GM23338 (cell line): ENCODE measurements at regions not wholly inside any gene's neighbourhood (a gene's known extent, or its start where the extent isn't known, plus 50 kb on each side); places are given as distances from the start of the nearest gene placed in this dataset.

Experiments used
- ATAC-seq: fragments of 200-7000 bp; cut with Tn5 transposase; 3 replicates; pipeline ENCODE4 v1.9.1; 2020
- DNase-seq: peaks from one replicate; pipeline ENCODE4 v3.0.0-alpha.2; 2015; ENCODE audit warnings: low spot score
- H2AFZ ChIP-seq: fragments of 200-600 bp; sonication (generic); 2 replicates; pipeline ENCODE4 v1.8.0; 2016; ENCODE audit warnings: antibody characterized with exemption, mild to moderate bottlenecking, moderate library complexity
- H3F3A ChIP-seq: fragments of 200-600 bp; sonication (generic); replicated peaks from 2 replicates; pipeline ENCODE4 v1.8.0; 2017; ENCODE audit warnings: antibody characterized with exemption, mixed run types, low read depth
- H3K27ac ChIP-seq: fragments of 200-600 bp; sonication (generic); 2 replicates; pipeline ENCODE4 v1.6.1; 2016; ENCODE audit warnings: low read depth
- H3K27me3 ChIP-seq: fragments of 200-600 bp; sonication (generic); 2 replicates; pipeline ENCODE4 v1.8.0; 2016; ENCODE audit warnings: mild to moderate bottlenecking, mixed run types, moderate library complexity; ENCODE audit not compliant: insufficient read depth
- H3K36me3 ChIP-seq: fragments of 200-600 bp; sonication (generic); 2 replicates; pipeline ENCODE4 v1.8.0; 2016; ENCODE audit warnings: mild to moderate bottlenecking; ENCODE audit not compliant: insufficient read depth
- H3K4me1 ChIP-seq: fragments of 200-600 bp; sonication (generic); 2 replicates; pipeline ENCODE4 v1.8.0; 2016; ENCODE audit warnings: mild to moderate bottlenecking, moderate library complexity; ENCODE audit not compliant: insufficient read depth
- H3K4me2 ChIP-seq: fragments of 200-600 bp; sonication (generic); 2 replicates; pipeline ENCODE4 v1.7.1; 2017; ENCODE audit warnings: mixed run types
- H3K4me3 ChIP-seq: fragments of 200-600 bp; sonication (generic); 2 replicates; pipeline ENCODE4 v1.6.1; 2016; ENCODE audit warnings: mixed run types
- H3K79me2 ChIP-seq: fragments of 200-600 bp; sonication (generic); replicated peaks from 2 replicates; pipeline ENCODE4 v1.8.0; 2017; ENCODE audit warnings: mild to moderate bottlenecking; ENCODE audit not compliant: insufficient read depth
- H3K9me2 ChIP-seq: fragments of 200-600 bp; sonication (generic); 2 replicates; pipeline ENCODE4 v1.8.0; 2017; ENCODE audit not compliant: insufficient read depth
- H4K20me1 ChIP-seq: fragments of 200-600 bp; sonication (generic); replicated peaks from 2 replicates; pipeline ENCODE4 v1.8.0; 2017; ENCODE audit warnings: mild to moderate bottlenecking; ENCODE audit not compliant: insufficient read depth
- H3K27ac Mint-ChIP-seq: 2 replicates; pipeline ENCODE4 v1.8.0; 2020; ENCODE audit warnings: inconsistent platforms, mild to moderate bottlenecking, moderate library complexity, mixed read lengths
- H3K27me3 Mint-ChIP-seq: 3 replicates; pipeline ENCODE4 v1.8.0; 2022; ENCODE audit warnings: low read depth, mild to moderate bottlenecking, moderate library complexity, mixed read lengths, inconsistent platforms; ENCODE audit not compliant: insufficient read depth, poor library complexity
- H3K36me3 Mint-ChIP-seq: 3 replicates; pipeline ENCODE4 v1.8.0; 2021; ENCODE audit warnings: low read depth, mild to moderate bottlenecking, inconsistent platforms, moderate library complexity, mixed read lengths
- H3K4me1 Mint-ChIP-seq: 3 replicates; pipeline ENCODE4 v1.8.0; 2020; ENCODE audit warnings: mild to moderate bottlenecking, inconsistent platforms, mixed read lengths
- H3K4me3 Mint-ChIP-seq: 3 replicates; pipeline ENCODE4 v1.8.0; 2021; ENCODE audit warnings: moderate library complexity, mild to moderate bottlenecking, inconsistent platforms, mixed read lengths
- H3K9me3 Mint-ChIP-seq: 3 replicates; pipeline ENCODE4 v1.8.0; 2020; ENCODE audit warnings: moderate library complexity, mild to moderate bottlenecking, inconsistent platforms, mixed read lengths
- CREB1 ChIP-seq: fragments of 250-450 bp; sonication (Bioruptor Pico); IDR thresholded peaks from 2 replicates; pipeline ENCODE4 v1.5.0; 2020; ENCODE audit warnings: low read depth, mild to moderate bottlenecking, moderate library complexity
- ETS1 ChIP-seq: IDR thresholded peaks from 2 replicates; pipeline ENCODE4 v1.6.1; 2016; ENCODE audit warnings: antibody characterized with exemption
- EZH2 ChIP-seq: fragments of 200-600 bp; sonication (generic); IDR thresholded peaks from one replicate; pipeline ENCODE4 v1.8.0; 2017; ENCODE audit warnings: antibody characterized with exemption, mild to moderate bottlenecking, low read depth; ENCODE audit not compliant: unreplicated experiment
- EZH2phosphoT487 ChIP-seq: fragments of 200-600 bp; sonication (generic); IDR thresholded peaks from one replicate; pipeline ENCODE4 v1.8.1; 2018; ENCODE audit warnings: antibody characterized with exemption; ENCODE audit not compliant: unreplicated experiment
- JUNB ChIP-seq: IDR thresholded peaks from one replicate; pipeline ENCODE4 v1.6.1; 2016; ENCODE audit warnings: antibody characterized with exemption; ENCODE audit not compliant: unreplicated experiment
- NANOG ChIP-seq: IDR thresholded peaks from 2 replicates; pipeline ENCODE4 v1.6.1; 2016; ENCODE audit warnings: antibody characterized with exemption, borderline replicate concordance
- POLR2AphosphoS5 ChIP-seq: IDR thresholded peaks from 2 replicates; pipeline ENCODE4 v1.6.1; 2016; ENCODE audit warnings: antibody characterized with exemption, low read depth
- REST ChIP-seq: IDR thresholded peaks from one replicate; pipeline ENCODE4 v1.6.1; 2018; ENCODE audit warnings: antibody characterized with exemption; ENCODE audit not compliant: unreplicated experiment
- STAT1 ChIP-seq: IDR thresholded peaks from one replicate; pipeline ENCODE4 v1.6.1; 2016; ENCODE audit warnings: antibody characterized with exemption; ENCODE audit not compliant: unreplicated experiment
- ZNF114 ChIP-seq: fragments of 250-450 bp; sonication (Bioruptor Pico); IDR thresholded peaks from 2 replicates; pipeline ENCODE4 v1.5.0; 2020; ENCODE audit warnings: mild to moderate bottlenecking, moderate library complexity
- ZNF331 ChIP-seq: fragments of 250-450 bp; sonication (Bioruptor Pico); IDR thresholded peaks from 2 replicates; pipeline ENCODE4 v1.5.0; 2020; ENCODE audit warnings: low read depth, mild to moderate bottlenecking, moderate library complexity
- TF ChIP-seq, protein P1 (sequence below), 2 experiments: fragments of 200-600 bp in 1 of 2; sonication (generic) in 1 of 2; conservative IDR thresholded peaks; 2 replicates each; pipeline versions ENCODE4 v1.5.1 to v1.6.1; 2016 to 2017; ENCODE audit warnings: antibody characterized with exemption in 2 of 2, low read depth in 2 of 2, mild to moderate bottlenecking in 2 of 2, moderate library complexity in 1 of 2
- TF ChIP-seq, protein P2 (sequence below): fragments of 250-450 bp; sonication (Bioruptor Pico); IDR thresholded peaks from 2 replicates; pipeline ENCODE4 v1.5.0; 2020; ENCODE audit warnings: mild to moderate bottlenecking, moderate library complexity

- Mint-ChIP-seq H3K4me3 (no peak overlapping the region), H3K9me3 (0 out of 3 replicates have a peak, but pooled peaks cover 3% of the 10 kb centered on the region), H3K27me3 (peaks cover 1% of the 10 kb centered on the region), H3K36me3 (peaks cover 17% of the 10 kb centered on the region; the same call in 1 of the 3 replicates), H3K4me1 (peaks cover 20% of the 10 kb centered on the region), H3K27ac (no peak overlapping the region; the same call in 1 of the 2 replicates)
- Histone ChIP-seq H3K9me2 (0 out of 2 replicates have a peak, but pooled peaks cover 10% of the 10 kb centered on the region), H3K79me2 (peaks cover 10% of the 10 kb centered on the region; the same call in 1 of the 2 replicates), H3K27ac (no peak overlapping the region), H2AFZ (no peak overlapping the region), H4K20me1 (no peaks in the 10 kb centered on the region), H3K4me2 (no peak overlapping the region), H3K4me1 (peaks cover 9% of the 10 kb centered on the region; the same call in 1 of the 2 replicates), H3K4me3 (no peak overlapping the region), H3K27me3 (no peaks in the 10 kb centered on the region), H3F3A (no peaks in the 10 kb centered on the region), H3K36me3 (peaks cover under 1% of the 10 kb centered on the region; the same call in 1 of the 2 replicates)
- no peak for ATAC-seq
- TF ChIP-seq CREB1 (CRISPR knock-in tag) (no peak), NANOG (no peak), ETS1 (no peak), EZH2 (no peak), REST (no peak), JUNB (no peak), ZNF114 (CRISPR knock-in tag) (no peak), EZH2phosphoT487 (no peak), ZNF331 (no peak), STAT1 (no peak), POLR2AphosphoS5 (no peak)
- TF ChIP-seq, protein P1, sequence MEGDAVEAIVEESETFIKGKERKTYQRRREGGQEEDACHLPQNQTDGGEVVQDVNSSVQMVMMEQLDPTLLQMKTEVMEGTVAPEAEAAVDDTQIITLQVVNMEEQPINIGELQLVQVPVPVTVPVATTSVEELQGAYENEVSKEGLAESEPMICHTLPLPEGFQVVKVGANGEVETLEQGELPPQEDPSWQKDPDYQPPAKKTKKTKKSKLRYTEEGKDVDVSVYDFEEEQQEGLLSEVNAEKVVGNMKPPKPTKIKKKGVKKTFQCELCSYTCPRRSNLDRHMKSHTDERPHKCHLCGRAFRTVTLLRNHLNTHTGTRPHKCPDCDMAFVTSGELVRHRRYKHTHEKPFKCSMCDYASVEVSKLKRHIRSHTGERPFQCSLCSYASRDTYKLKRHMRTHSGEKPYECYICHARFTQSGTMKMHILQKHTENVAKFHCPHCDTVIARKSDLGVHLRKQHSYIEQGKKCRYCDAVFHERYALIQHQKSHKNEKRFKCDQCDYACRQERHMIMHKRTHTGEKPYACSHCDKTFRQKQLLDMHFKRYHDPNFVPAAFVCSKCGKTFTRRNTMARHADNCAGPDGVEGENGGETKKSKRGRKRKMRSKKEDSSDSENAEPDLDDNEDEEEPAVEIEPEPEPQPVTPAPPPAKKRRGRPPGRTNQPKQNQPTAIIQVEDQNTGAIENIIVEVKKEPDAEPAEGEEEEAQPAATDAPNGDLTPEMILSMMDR (conservative IDR thresholded peaks at IDR 0.05; ENCODE audit: low read depth in 2 of 2) = no peak
- TF ChIP-seq, protein P2, sequence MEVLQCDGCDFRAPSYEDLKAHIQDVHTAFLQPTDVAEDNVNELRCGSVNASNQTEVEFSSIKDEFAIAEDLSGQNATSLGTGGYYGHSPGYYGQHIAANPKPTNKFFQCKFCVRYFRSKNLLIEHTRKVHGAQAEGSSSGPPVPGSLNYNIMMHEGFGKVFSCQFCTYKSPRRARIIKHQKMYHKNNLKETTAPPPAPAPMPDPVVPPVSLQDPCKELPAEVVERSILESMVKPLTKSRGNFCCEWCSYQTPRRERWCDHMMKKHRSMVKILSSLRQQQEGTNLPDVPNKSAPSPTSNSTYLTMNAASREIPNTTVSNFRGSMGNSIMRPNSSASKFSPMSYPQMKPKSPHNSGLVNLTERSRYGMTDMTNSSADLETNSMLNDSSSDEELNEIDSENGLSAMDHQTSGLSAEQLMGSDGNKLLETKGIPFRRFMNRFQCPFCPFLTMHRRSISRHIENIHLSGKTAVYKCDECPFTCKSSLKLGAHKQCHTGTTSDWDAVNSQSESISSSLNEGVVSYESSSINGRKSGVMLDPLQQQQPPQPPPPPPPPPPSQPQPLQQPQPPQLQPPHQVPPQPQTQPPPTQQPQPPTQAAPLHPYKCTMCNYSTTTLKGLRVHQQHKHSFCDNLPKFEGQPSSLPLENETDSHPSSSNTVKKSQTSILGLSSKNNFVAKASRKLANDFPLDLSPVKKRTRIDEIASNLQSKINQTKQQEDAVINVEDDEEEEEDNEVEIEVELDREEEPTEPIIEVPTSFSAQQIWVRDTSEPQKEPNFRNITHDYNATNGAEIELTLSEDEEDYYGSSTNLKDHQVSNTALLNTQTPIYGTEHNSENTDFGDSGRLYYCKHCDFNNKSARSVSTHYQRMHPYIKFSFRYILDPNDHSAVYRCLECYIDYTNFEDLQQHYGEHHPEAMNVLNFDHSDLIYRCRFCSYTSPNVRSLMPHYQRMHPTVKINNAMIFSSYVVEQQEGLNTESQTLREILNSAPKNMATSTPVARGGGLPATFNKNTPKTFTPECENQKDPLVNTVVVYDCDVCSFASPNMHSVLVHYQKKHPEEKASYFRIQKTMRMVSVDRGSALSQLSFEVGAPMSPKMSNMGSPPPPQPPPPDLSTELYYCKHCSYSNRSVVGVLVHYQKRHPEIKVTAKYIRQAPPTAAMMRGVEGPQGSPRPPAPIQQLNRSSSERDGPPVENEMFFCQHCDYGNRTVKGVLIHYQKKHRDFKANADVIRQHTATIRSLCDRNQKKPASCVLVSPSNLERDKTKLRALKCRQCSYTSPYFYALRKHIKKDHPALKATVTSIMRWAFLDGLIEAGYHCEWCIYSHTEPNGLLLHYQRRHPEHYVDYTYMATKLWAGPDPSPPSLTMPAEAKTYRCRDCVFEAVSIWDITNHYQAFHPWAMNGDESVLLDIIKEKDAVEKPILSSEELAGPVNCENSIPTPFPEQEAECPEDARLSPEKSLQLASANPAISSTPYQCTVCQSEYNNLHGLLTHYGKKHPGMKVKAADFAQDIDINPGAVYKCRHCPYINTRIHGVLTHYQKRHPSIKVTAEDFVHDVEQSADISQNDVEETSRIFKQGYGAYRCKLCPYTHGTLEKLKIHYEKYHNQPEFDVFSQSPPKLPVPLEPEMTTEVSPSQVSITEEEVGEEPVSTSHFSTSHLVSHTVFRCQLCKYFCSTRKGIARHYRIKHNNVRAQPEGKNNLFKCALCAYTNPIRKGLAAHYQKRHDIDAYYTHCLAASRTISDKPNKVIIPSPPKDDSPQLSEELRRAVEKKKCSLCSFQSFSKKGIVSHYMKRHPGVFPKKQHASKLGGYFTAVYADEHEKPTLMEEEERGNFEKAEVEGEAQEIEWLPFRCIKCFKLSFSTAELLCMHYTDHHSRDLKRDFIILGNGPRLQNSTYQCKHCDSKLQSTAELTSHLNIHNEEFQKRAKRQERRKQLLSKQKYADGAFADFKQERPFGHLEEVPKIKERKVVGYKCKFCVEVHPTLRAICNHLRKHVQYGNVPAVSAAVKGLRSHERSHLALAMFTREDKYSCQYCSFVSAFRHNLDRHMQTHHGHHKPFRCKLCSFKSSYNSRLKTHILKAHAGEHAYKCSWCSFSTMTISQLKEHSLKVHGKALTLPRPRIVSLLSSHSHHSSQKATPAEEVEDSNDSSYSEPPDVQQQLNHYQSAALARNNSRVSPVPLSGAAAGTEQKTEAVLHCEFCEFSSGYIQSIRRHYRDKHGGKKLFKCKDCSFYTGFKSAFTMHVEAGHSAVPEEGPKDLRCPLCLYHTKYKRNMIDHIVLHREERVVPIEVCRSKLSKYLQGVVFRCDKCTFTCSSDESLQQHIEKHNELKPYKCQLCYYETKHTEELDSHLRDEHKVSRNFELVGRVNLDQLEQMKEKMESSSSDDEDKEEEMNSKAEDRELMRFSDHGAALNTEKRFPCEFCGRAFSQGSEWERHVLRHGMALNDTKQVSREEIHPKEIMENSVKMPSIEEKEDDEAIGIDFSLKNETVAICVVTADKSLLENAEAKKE (CRISPR knock-in tag) = no peak
- no peak for DNase-seq
Observed at GRCh38 chr5:67807439-67807888, 408.1 kb upstream of the PIK3R1 start.
